K562 (cell line): ENCODE measurements at regions not wholly inside any gene's neighbourhood (a gene's known extent, or its start where the extent isn't known, plus 50 kb on each side); places are given as distances from the start of the nearest gene placed in this dataset.

ENCODE experiments used
- ATAC-seq: fragments of 200-7000 bp; cut with Tn5 transposase; 3 replicates; pipeline ENCODE4 v1.9.1; 2020; ENCODE audit warnings: moderate library complexity
- BruUV-seq: library from RNA; stranded (reverse); fragments of 400-500 nt; replicated peaks from 2 replicates; lab custom pipeline; 2021; lab: Mats Ljungman, UMichigan
- CTCF ChIA-PET: fragments of 300-600 bp; formaldehyde crosslinking; extraction: SDS; loops from one replicate; lab custom pipeline; 2021; ENCODE audit warnings: low intra/inter-chr PET ratio; lab: Yijun Ruan, JAX
- POLR2A ChIA-PET: fragments of 300-600, 350-650 bp; sonication (Branson Sonifier 250); formaldehyde crosslinking; extraction: SDS; loops from one replicate; lab custom pipeline; 2021; ENCODE audit warnings: antibody characterized with exemption, inconsistent platforms; lab: Yijun Ruan, JAX
- DNase-seq, 4 experiments: peaks; one replicate each; pipeline versions ENCODE4 v3.0.0 to v3.0.0-alpha.2; 2011 to 2018; ENCODE audit warnings: low spot score in 3 of 4, mixed read lengths in 3 of 4; ENCODE audit errors: extremely low read depth in 1 of 4
- FAIRE-seq: peaks from 2 replicates; lab custom pipeline; 2011; peaks lifted over from hg19 to GRCh38; lab: Jason Lieb, UNC
- H2AFZ ChIP-seq: 2 replicates; pipeline ENCODE4 v1.6.0; 2011; ENCODE audit warnings: low read depth, low read length, control low read depth, inconsistent platforms
- H3K27ac ChIP-seq: fragments of 200-600 bp; 3 replicates; pipeline ENCODE4 v1.8.0; 2011; ENCODE audit warnings: low read depth, mild to moderate bottlenecking, control low read depth, inconsistent platforms, low read length, moderate library complexity, mixed read lengths; ENCODE audit errors: extremely low read depth
- H3K27me3 ChIP-seq, 2 experiments: fragments of 300-600 bp in 1 of 2; 2 replicates in 1 of 2; 3 replicates in 1 of 2; pipeline versions ENCODE4 v1.6.0 to v1.8.0; 2011; ENCODE audit warnings: inconsistent platforms in 2 of 2, low read length in 2 of 2, mild to moderate bottlenecking in 1 of 2, mixed read lengths in 1 of 2, moderate library complexity in 1 of 2; ENCODE audit not compliant: control insufficient read depth in 2 of 2, insufficient read depth in 2 of 2
- H3K36me3 ChIP-seq: fragments of 300-600 bp; 3 replicates; pipeline ENCODE4 v1.8.0; 2011; ENCODE audit warnings: mild to moderate bottlenecking, low read length, inconsistent platforms; ENCODE audit not compliant: control insufficient read depth, insufficient read depth
- H3K4me1 ChIP-seq, 2 experiments: fragments of 200-600 bp in 1 of 2; replicated peaks in 1 of 2; 2 replicates in 1 of 2; 3 replicates in 1 of 2; pipeline versions ENCODE4 v1.5.1 to v1.8.0; 2011; ENCODE audit warnings: inconsistent platforms in 2 of 2, low read length in 2 of 2, mild to moderate bottlenecking in 1 of 2, mixed read lengths in 1 of 2, moderate library complexity in 1 of 2; ENCODE audit not compliant: control insufficient read depth in 2 of 2, insufficient read depth in 2 of 2
- H3K4me2 ChIP-seq: 2 replicates; pipeline ENCODE4 v1.6.1; 2011; ENCODE audit warnings: low read length, control low read depth, inconsistent platforms, mixed read lengths; ENCODE audit not compliant: insufficient read depth
- H3K4me3 ChIP-seq: fragments of 200-600 bp; sonication (generic), shearing (Covaris generic); 2 replicates; pipeline ENCODE4 v1.5.1; 2016; ENCODE audit warnings: control low read depth, inconsistent platforms
- H3K79me2 ChIP-seq: fragments of 200-600 bp; 3 replicates; pipeline ENCODE4 v1.8.0; 2011; ENCODE audit warnings: low read length, inconsistent platforms; ENCODE audit not compliant: control insufficient read depth, insufficient read depth
- H3K9ac ChIP-seq, 2 experiments: 2 replicates each; pipeline versions ENCODE4 v1.6.0 to v1.6.1; 2011; ENCODE audit warnings: low read depth in 2 of 2, low read length in 2 of 2, control low read depth in 1 of 2, inconsistent platforms in 1 of 2, mild to moderate bottlenecking in 1 of 2, mixed read lengths in 1 of 2; ENCODE audit not compliant: insufficient read depth in 1 of 2
- H3K9me1 ChIP-seq: one replicate; pipeline ENCODE4 v1.6.0; 2011; ENCODE audit warnings: inconsistent platforms, mild to moderate bottlenecking, low read length, moderate library complexity; ENCODE audit not compliant: control insufficient read depth, insufficient read depth
- H3K9me3 ChIP-seq: replicated peaks from 2 replicates; pipeline ENCODE4 v1.5.1; 2011; ENCODE audit warnings: low read depth, low read length, inconsistent platforms; ENCODE audit not compliant: control insufficient read depth, insufficient read depth
- H4K20me1 ChIP-seq: replicated peaks from 2 replicates; pipeline ENCODE4 v1.6.1; 2011; ENCODE audit warnings: low read length, inconsistent platforms, mixed read lengths; ENCODE audit not compliant: control insufficient read depth, insufficient read depth
- BCOR ChIP-seq: fragments of 450-650 bp; IDR thresholded peaks from 2 replicates; pipeline ENCODE4 v1.6.1; 2016
- CTCF ChIP-seq, 3 experiments: IDR thresholded peaks in 2 of 3; conservative IDR thresholded peaks in 1 of 3; 2 replicates each; pipeline ENCODE4 v1.5.1; 2011 to 2012; ENCODE audit warnings: low read length in 3 of 3, mild to moderate bottlenecking in 3 of 3, control low read depth in 2 of 3, improper control_type of control experiment in 1 of 3, inconsistent platforms in 1 of 3, low read depth in 1 of 3, mixed read lengths in 1 of 3, moderate library complexity in 1 of 3; ENCODE audit not compliant: insufficient read depth in 2 of 3
- CTCFL ChIP-seq: IDR thresholded peaks from 2 replicates; pipeline ENCODE4 v1.6.1; 2011; ENCODE audit warnings: borderline replicate concordance, low read depth, mild to moderate bottlenecking, moderate library complexity, low read length; ENCODE audit not compliant: insufficient read depth, poor library complexity, severe bottlenecking
- ELF4 ChIP-seq: fragments of 450-650 bp; formaldehyde crosslinking; IDR thresholded peaks from 2 replicates; pipeline ENCODE4 v1.4.0; 2022; ENCODE audit warnings: missing genetic modification characterization
- FOXA3 ChIP-seq, 2 experiments: fragments of 450-650 bp in 1 of 2; sonication (generic) in 1 of 2; formaldehyde crosslinking; IDR thresholded peaks in 1 of 2; conservative IDR thresholded peaks in 1 of 2; 2 replicates each; pipeline versions ENCODE4 v1.4.0 to v1.8.0; 2020 to 2022; ENCODE audit warnings: mild to moderate bottlenecking in 2 of 2, missing genetic modification reagents in 1 of 2
- HMGN3 ChIP-seq: IDR thresholded peaks from 2 replicates; pipeline ENCODE4 v1.6.1; 2011; ENCODE audit warnings: borderline replicate concordance, low read depth, mild to moderate bottlenecking, mixed read lengths, low read length; ENCODE audit not compliant: insufficient read length; ENCODE audit errors: extremely low read depth
- NR4A1 ChIP-seq, 2 experiments: fragments of 250-450 bp in 1 of 2; fragments of 450-650 bp in 1 of 2; sonication (Bioruptor Pico) in 1 of 2; IDR thresholded peaks; 2 replicates each; pipeline versions ENCODE4 v1.4.0 to v1.6.1; 2016 to 2020; ENCODE audit warnings: mild to moderate bottlenecking in 2 of 2, missing compliant biosample characterization in 1 of 2, missing genetic modification characterization in 1 of 2, moderate library complexity in 1 of 2
- RBM22 ChIP-seq: fragments of 200-400 bp; formaldehyde crosslinking; IDR thresholded peaks from 2 replicates; pipeline ENCODE4 v1.6.1; 2018; ENCODE audit warnings: low read length, low read depth; ENCODE audit not compliant: poor library complexity, severe bottlenecking
- SIRT6 ChIP-seq: IDR thresholded peaks from one replicate; pipeline ENCODE4 v1.6.1; 2012; ENCODE audit warnings: low read depth, mild to moderate bottlenecking, control low read depth, inconsistent platforms, low read length, moderate library complexity
- SREBF2 ChIP-seq: sonication (generic); formaldehyde crosslinking; IDR thresholded peaks from 2 replicates; pipeline ENCODE4 v1.4.0; 2020; ENCODE audit warnings: mild to moderate bottlenecking, missing genetic modification reagents
- THAP12 ChIP-seq: fragments of 250-450 bp; sonication (Bioruptor Pico); IDR thresholded peaks from 2 replicates; pipeline ENCODE4 v1.9.0; 2021; ENCODE audit warnings: mild to moderate bottlenecking, inconsistent platforms
- TRIM28 ChIP-seq: fragments of 450-650 bp; IDR thresholded peaks from 2 replicates; pipeline ENCODE4 v1.6.1; 2017
- TSC22D4 ChIP-seq: fragments of 450-650 bp; IDR thresholded peaks from 2 replicates; pipeline ENCODE4 v1.6.1; 2016; ENCODE audit warnings: missing genetic modification characterization, missing biosample characterization, control low read depth
- ZNF280B ChIP-seq: fragments of 250-450 bp; sonication (Bioruptor Pico); IDR thresholded peaks from 2 replicates; pipeline ENCODE4 v1.5.1; 2021; ENCODE audit warnings: mild to moderate bottlenecking
- ZNF583 ChIP-seq: fragments of 250-450 bp; sonication (Bioruptor Pico); IDR thresholded peaks from 2 replicates; pipeline ENCODE4 v1.4.0; 2020
- WGBS: fragments of 100-300 bp; shearing (Covaris generic); methylation state at CpG from one replicate; pipeline ENCODE4 v1.1.6; 2016; ENCODE audit warnings: low coverage, mixed read lengths; ENCODE audit not compliant: insufficient coverage; ENCODE audit errors: missing lambda C conversion rate; 5-methylcytosine and 5-hydroxymethylcytosine counted together
- in situ Hi-C: fragments of 300-500 bp; cut with MboI; formaldehyde crosslinking; loops from 4 replicates; pipeline ENCODE4 v1.15.0; 2018; ENCODE audit warnings: inconsistent platforms, mixed read lengths
- intact Hi-C: fragments of 100-400 bp; cut with micrococcal nuclease; formaldehyde crosslinking; loops from 2 replicates; pipeline ENCODE4 v1.14.2; 2022

- no peak overlapping the region for H3K27ac ChIP-seq
- ATAC-seq (no peak), FAIRE-seq (no peak), DNase-seq (no peak)
- CTCF ChIA-PET: no interaction called here
- in situ Hi-C loops: no loop called here
- no peaks in the 10 kb centered on the region for H3K9me3 ChIP-seq
- no TSS peak for BruUV-seq
- H2AFZ ChIP-seq: no peak overlapping the region
- H3K79me2 ChIP-seq: no peaks in the 10 kb centered on the region
- H3K9me1 ChIP-seq: no peaks in the 10 kb centered on the region
- H3K4me3 ChIP-seq: no peak overlapping the region
- H4K20me1 ChIP-seq: no peaks in the 10 kb centered on the region
- POLR2A ChIA-PET: no interaction called here
- no peaks in the 10 kb centered on the region for H3K4me1 ChIP-seq
- H3K4me2 ChIP-seq: no peak overlapping the region
- no peak overlapping the region for H3K9ac ChIP-seq
- WGBS: 5% methylated on average over 9 of the region's 9 CpGs
- no peaks in the 10 kb centered on the region for H3K36me3 ChIP-seq
- peaks cover 0 to 54% of the 10 kb centered on the region in 2 experiments; a peak in 2 of 5 replicates for H3K27me3 ChIP-seq
- intact Hi-C loops: no loop called here
- TF ChIP-seq SIRT6 (no peak), THAP12 (CRISPR knock-in tag) (no peak), ZNF583 (CRISPR knock-in tag) (no peak), FOXA3 (CRISPR knock-in tag; conservative IDR thresholded peaks at IDR 0.05 in 1 of 2, IDR thresholded peaks at IDR 0.05 in 1 of 2) (no peak), HMGN3 (no peak), SREBF2 (no peak), TSC22D4 (tag) (no peak), TRIM28 (no peak), BCOR (no peak), CTCF (IDR thresholded peaks at IDR 0.05 in 2 of 3, conservative IDR thresholded peaks at IDR 0.05 in 1 of 3; ENCODE audit: insufficient read depth in 2 of 3, low read depth in 1 of 3, low read length in 3 of 3) (no peak), NR4A1 (CRISPR knock-in tag; IDR thresholded peaks at IDR 0.05) (no peak), NR4A1 (tag; IDR thresholded peaks at IDR 0.05) (no peak), ZNF280B (no peak), RBM22 (no peak), ELF4 (CRISPR knock-in tag) (no peak), CTCFL (no peak)
Measured at GRCh38 chr2:235199128-235199527, 247.3 kb downstream of the SH3BP4 start.
